ENCODE measurements at regions not wholly inside any gene's neighbourhood (a gene's known extent, or its start where the extent isn't known, plus 50 kb on each side); places are given as distances from the start of the nearest gene placed in this dataset.

- DNase-seq, result no peak
These were observed 135.2 kb upstream of the HS3ST3A1 start for GRCh38 chr17:13736916-13737315.

DNA sequence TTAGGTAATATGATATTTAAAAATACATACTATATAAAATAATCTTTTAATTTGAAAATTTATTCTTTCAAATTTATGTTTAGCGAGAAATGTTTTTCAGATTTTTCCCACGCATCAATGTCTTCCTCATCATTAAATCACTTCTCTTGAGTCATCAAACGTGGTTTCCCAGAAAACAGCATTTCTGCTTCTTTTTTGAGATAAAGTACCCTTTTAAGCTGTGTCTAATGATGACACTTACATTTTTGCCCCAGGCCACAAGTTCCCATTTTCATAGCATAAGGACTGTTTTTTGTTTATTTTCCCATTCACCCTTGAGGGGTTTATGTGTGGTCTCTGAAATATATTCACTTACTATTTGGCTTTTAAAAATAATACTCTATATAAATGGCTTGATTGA is 139.0 kb upstream of the HS3ST3A1 start:
- DNase-seq, result no peak

GRCh38 chr17:13741744-13742143 is 140.0 kb upstream of the HS3ST3A1 start:
- no peak for DNase-seq

GRCh38 chr17:13743906-13744305 is 142.2 kb upstream of the HS3ST3A1 start:
- DNase-seq, result no peak

- no peak for DNase-seq
These were observed 144.7 kb upstream of the HS3ST3A1 start for GRCh38 chr17:13746404-13746803.

DNA sequence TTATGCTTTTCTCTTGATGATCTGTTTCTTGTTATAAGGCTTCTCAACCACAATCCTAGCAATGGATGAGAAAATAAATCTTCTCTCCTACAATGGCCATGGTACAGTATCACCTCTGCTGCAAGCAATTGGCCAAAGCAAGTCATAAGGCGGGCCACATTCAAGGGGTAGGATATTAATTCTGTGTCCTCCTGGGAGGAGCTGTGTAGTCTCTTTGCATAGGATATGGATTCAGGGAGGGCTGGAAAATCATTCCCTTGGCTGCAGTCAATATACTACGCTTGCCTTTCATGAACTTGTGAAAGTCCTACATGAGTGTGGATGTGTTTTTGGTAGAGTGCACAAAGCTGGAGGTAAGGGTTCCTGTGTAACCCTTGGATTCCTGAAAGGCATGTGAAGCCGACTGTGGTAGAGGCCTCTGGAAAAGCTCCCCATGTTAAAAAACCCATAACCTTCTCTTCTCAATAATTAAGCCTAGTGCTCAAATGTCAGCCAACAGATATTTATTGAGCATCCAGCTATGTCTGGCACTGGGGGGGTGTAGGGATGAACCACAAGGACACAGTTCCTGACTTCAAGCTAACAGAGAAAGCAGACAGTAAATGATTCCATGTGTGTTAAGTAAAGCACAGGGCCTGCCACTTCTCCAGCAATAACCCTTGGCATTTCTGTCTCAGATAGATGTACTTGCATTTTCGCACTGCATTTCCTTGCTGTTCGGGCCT is 147.6 kb upstream of the HS3ST3A1 start:
- no peak for DNase-seq

DNA sequence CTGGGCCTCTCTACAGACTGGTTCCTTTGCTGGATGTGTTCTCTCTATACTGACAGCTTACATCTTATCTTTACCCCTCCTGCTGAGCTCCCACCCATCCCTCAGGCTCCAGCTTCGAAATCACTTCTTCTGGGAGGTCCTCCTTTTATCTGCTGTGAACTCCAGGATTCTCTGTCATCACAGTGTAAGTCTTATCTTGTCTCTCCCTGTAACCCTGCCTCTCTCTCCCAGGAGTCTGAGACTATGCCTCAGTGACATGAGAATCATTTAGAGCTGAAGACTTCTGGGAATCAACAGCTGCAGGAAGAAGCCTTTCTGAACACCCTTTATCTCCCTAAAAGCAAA is 148.1 kb upstream of the HS3ST3A1 start:
- DNase-seq, result no peak

- no peak for DNase-seq
These were observed 149.4 kb upstream of the HS3ST3A1 start for GRCh38 chr17:13750816-13751793.

DNA sequence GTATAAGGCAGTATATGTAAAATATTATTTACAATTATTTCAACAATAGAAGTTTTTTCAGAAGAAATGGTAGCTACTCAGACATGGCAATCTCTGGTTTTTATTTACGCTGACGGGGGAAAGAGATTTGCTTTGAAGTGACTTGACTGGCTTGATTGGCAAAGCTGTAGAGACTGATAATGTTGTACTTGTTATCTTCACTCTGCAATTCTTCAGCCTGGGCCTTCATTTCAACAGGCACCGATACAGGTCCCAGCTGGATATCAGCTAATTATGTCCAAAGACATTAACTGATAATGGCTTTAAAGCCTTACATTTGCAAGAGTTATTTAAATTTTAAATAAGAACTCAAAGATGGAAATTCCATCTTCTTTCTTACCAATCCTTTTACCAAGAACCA is 151.4 kb upstream of the HS3ST3A1 start:
- no peak for DNase-seq

DNA sequence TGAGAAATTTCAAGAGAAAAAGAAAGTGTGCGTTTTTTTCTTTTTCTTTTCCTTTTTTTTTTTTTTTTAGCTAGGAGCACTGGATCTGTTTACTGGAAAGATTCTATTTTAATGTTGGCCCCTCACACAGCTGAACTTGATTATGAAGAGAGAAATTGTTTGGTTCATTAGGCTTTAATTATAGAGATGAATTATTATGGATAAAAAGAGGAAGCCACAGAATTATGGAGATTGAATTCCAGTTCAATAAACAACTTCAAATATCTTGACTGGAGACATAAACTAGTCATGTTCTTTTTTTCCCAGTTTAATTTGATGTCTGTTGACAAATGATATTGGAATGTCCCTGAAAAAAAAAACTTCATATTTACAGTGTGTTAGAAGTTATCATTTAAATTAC is 152.0 kb upstream of the HS3ST3A1 start:
- no peak for DNase-seq

- no peak for DNase-seq
These were observed 154.1 kb upstream of the HS3ST3A1 start for GRCh38 chr17:13755851-13756250.

- DNase-seq, result no peak
These were observed 155.0 kb upstream of the HS3ST3A1 start for GRCh38 chr17:13756763-13757162.

GRCh38 chr17:13757871-13758270 is 156.1 kb upstream of the HS3ST3A1 start:
- no peak for DNase-seq

DNA sequence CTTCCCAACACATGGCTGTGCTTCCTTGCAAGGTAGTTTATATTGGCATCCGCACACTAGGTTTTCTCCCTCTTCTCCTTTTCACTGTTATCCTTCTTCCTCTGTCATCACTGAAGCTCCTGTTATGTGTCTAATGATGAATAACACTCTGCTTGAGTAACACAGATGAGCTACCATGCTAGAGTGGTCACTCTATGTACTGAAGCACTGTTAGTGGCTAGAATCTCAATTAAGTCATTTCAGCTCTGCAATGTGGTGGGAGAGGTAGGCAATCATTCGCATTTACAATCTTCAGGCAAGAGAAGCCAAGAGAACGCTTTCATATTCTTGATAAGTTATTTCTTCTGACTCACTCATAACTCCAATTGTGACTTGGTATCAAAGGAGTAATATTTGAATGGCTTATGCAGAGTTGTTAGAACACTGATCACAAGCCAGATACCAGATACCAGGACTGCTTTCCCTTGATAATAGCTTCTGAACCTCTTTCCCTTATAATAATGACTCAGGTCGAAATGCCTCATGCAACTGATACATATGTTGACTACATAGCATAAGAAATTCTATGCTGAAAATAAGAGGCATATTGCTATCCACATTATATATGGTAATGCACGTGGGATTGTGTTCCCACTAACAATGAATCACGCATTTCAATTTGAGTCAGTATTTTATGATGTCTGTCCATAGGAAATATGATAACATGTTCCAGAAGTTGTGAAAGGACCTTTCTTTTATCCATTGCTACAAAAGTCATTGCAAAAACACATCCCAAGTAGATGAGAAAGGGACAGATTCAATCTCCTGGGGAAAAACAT is 158.0 kb upstream of the HS3ST3A1 start:
- no peak for DNase-seq

GRCh38 chr17:13761038-13761603 is 159.4 kb upstream of the HS3ST3A1 start:
- DNase-seq, result no peak

GRCh38 chr17:13765701-13766100 is 164.0 kb upstream of the HS3ST3A1 start:
- no peak for DNase-seq

- DNase-seq, result no peak
These were observed 169.0 kb upstream of the HS3ST3A1 start for GRCh38 chr17:13770702-13771101.

GRCh38 chr17:13775450-13775849 is 173.7 kb upstream of the HS3ST3A1 start:
- no peak for DNase-seq

- DNase-seq, result no peak
These were observed 174.4 kb upstream of the HS3ST3A1 start for GRCh38 chr17:13776027-13776551.

DNA sequence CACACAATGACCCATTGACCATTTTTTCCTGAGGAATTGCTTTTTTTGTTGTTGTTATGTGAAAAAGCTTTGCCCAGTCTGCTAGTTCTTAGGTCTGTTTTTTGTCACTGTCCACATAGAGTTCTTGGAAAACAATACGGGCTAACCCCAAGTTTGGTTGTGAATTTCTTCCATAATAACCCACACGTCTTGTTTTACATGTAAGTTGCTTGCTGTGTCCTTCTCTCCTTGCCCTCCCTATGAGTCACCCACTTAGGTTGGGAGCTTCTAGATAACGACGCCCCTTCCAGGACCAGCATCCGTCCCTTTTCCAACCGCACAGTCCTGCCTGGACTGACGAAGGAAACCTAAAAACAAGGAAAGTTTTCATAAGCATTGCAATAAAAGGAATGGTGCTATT is 175.3 kb upstream of the HS3ST3A1 start:
- no peak for DNase-seq

- no peak for DNase-seq
These were observed 182.8 kb upstream of the HS3ST3A1 start for GRCh38 chr17:13784434-13785095.

All from amygdala (tissue), 56 donors.